Caco-2 (cell line): ENCODE measurements at regions not wholly inside any gene's neighbourhood (a gene's known extent, or its start where the extent isn't known, plus 50 kb on each side); places are given as distances from the start of the nearest gene placed in this dataset.

ENCODE experiments used
- BruUV-seq: library from RNA; stranded (reverse); fragments of 400-500 nt; replicated peaks from 2 replicates; lab custom pipeline; 2021; lab: Mats Ljungman, UMichigan
- CTCF ChIA-PET: fragments of 300-600 bp; sonication (Branson Sonifier 250); formaldehyde crosslinking; loops from one replicate; lab custom pipeline; 2022; ENCODE audit warnings: antibody characterized with exemption; lab: Charles Lee
- POLR2A ChIA-PET: fragments of 300-600 bp; sonication (Branson Sonifier 250); formaldehyde crosslinking; loops from one replicate; lab custom pipeline; 2022; ENCODE audit warnings: antibody characterized with exemption; lab: Charles Lee
- DNase-seq, 2 experiments: peaks; one replicate each; pipeline versions ENCODE4 v3.0.0 to v3.0.0-alpha.2; 2020 to 2022
- H3K27me3 ChIP-seq: replicated peaks from 2 replicates; pipeline ENCODE4 v1.6.0; 2011; ENCODE audit warnings: low read length; ENCODE audit not compliant: control insufficient read depth, insufficient read depth
- H3K36me3 ChIP-seq: 2 replicates; pipeline ENCODE4 v1.5.1; 2011; ENCODE audit warnings: low read length; ENCODE audit not compliant: control insufficient read depth, insufficient read depth
- H3K4me1 ChIP-seq: fragments of 250-450 bp; sonication (Bioruptor Pico); 2 replicates; pipeline ENCODE4 v1.5.1; 2020; ENCODE audit warnings: mild to moderate bottlenecking
- H3K4me3 ChIP-seq: 2 replicates; pipeline ENCODE4 v1.5.1; 2011; ENCODE audit warnings: low read depth, mild to moderate bottlenecking, control low read depth, low read length
- H3K9me3 ChIP-seq: fragments of 250-450 bp; sonication (Bioruptor Pico); 2 replicates; pipeline ENCODE4 v1.5.1; 2020; ENCODE audit warnings: mild to moderate bottlenecking, moderate library complexity
- H3K27ac Mint-ChIP-seq: one replicate; pipeline ENCODE4 v1.8.0; 2022; ENCODE audit warnings: mixed read lengths; ENCODE audit not compliant: unreplicated experiment
- H3K27me3 Mint-ChIP-seq: one replicate; pipeline ENCODE4 v1.8.0; 2022; ENCODE audit warnings: mixed read lengths; ENCODE audit not compliant: insufficient read depth, unreplicated experiment
- H3K36me3 Mint-ChIP-seq: one replicate; pipeline ENCODE4 v1.8.0; 2022; ENCODE audit warnings: mild to moderate bottlenecking, mixed read lengths; ENCODE audit not compliant: insufficient read depth, unreplicated experiment
- H3K4me1 Mint-ChIP-seq: one replicate; pipeline ENCODE4 v1.8.0; 2022; ENCODE audit warnings: low read depth, mixed read lengths; ENCODE audit not compliant: unreplicated experiment
- H3K4me3 Mint-ChIP-seq: one replicate; pipeline ENCODE4 v1.8.0; 2022; ENCODE audit warnings: mild to moderate bottlenecking, moderate library complexity, mixed read lengths; ENCODE audit not compliant: unreplicated experiment
- H3K9me3 Mint-ChIP-seq: one replicate; pipeline ENCODE4 v1.8.0; 2022; ENCODE audit warnings: mixed read lengths; ENCODE audit not compliant: unreplicated experiment
- intact Hi-C: fragments of 100-400 bp; cut with micrococcal nuclease; formaldehyde crosslinking; loops from one replicate; pipeline ENCODE4 v1.10.0; 2022; ENCODE audit not compliant: unreplicated experiment
- TF ChIP-seq, protein P1 (sequence below), 2 experiments: fragments of 200-600 bp in 1 of 2; IDR thresholded peaks; 1 replicate in 1 of 2; 2 replicates in 1 of 2; pipeline versions ENCODE4 v1.5.1 to v1.8.0; 2011 to 2022; ENCODE audit warnings: antibody characterized with exemption in 1 of 2, control low read depth in 1 of 2, inconsistent platforms in 1 of 2, low read depth in 1 of 2, low read length in 1 of 2, mild to moderate bottlenecking in 1 of 2, moderate library complexity in 1 of 2; ENCODE audit not compliant: insufficient read depth in 1 of 2, severe bottlenecking in 1 of 2, unreplicated experiment in 1 of 2

GRCh38 chr6:121515630-121516265 lies 80.3 kb downstream of the GJA1 start:
- Mint-ChIP-seq H3K27ac (no peak overlapping the region), H3K27me3 (no peaks in the 10 kb centered on the region), H3K4me1 (peaks cover 6% of the 10 kb centered on the region), H3K36me3 (no peaks in the 10 kb centered on the region), H3K4me3 (no peak overlapping the region), H3K9me3 (no peaks in the 10 kb centered on the region)
- no peak overlapping the region for H3K4me3 ChIP-seq
- no peak for DNase-seq
- intact Hi-C loops, result loop anchor here (10.0 kb wide), 1 partner anchor 329 kb away; no protein-coding TSS in a partner anchor
- TF ChIP-seq, protein P1, sequence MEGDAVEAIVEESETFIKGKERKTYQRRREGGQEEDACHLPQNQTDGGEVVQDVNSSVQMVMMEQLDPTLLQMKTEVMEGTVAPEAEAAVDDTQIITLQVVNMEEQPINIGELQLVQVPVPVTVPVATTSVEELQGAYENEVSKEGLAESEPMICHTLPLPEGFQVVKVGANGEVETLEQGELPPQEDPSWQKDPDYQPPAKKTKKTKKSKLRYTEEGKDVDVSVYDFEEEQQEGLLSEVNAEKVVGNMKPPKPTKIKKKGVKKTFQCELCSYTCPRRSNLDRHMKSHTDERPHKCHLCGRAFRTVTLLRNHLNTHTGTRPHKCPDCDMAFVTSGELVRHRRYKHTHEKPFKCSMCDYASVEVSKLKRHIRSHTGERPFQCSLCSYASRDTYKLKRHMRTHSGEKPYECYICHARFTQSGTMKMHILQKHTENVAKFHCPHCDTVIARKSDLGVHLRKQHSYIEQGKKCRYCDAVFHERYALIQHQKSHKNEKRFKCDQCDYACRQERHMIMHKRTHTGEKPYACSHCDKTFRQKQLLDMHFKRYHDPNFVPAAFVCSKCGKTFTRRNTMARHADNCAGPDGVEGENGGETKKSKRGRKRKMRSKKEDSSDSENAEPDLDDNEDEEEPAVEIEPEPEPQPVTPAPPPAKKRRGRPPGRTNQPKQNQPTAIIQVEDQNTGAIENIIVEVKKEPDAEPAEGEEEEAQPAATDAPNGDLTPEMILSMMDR (IDR thresholded peaks at IDR 0.05; ENCODE audit: insufficient read depth in 1 of 2, low read depth in 1 of 2, low read length in 1 of 2, severe bottlenecking in 1 of 2, unreplicated experiment in 1 of 2), result no peak
- ChIA-PET POLR2A (no interaction called here), CTCF (no interaction called here)
- 0 out of 2 replicates have a peak, but pooled peaks cover under 1% of the 10 kb centered on the region for H3K4me1 ChIP-seq
- BruUV-seq, result no TSS peak
- H3K9me3 ChIP-seq, result no peaks in the 10 kb centered on the region
- H3K36me3 ChIP-seq, result no peaks in the 10 kb centered on the region
- no peaks in the 10 kb centered on the region for H3K27me3 ChIP-seq

- intact Hi-C loops, result loop anchor here (10.0 kb wide), 1 partner anchor 328 kb away; no protein-coding TSS in a partner anchor
- POLR2A ChIA-PET, result no interaction called here
- H3K4me1 ChIP-seq, result no peaks in the 10 kb centered on the region
- no peak for DNase-seq
- BruUV-seq, result no TSS peak
- no peak overlapping the region for H3K27ac Mint-ChIP-seq
- no peaks in the 10 kb centered on the region for H3K36me3 ChIP-seq
- no peaks in the 10 kb centered on the region for H3K36me3 Mint-ChIP-seq
- H3K27me3 ChIP-seq, result no peaks in the 10 kb centered on the region
- TF ChIP-seq, protein P1 (IDR thresholded peaks at IDR 0.05; ENCODE audit: insufficient read depth in 1 of 2, low read depth in 1 of 2, low read length in 1 of 2, severe bottlenecking in 1 of 2, unreplicated experiment in 1 of 2), result no peak
- H3K4me3 ChIP-seq, result no peak overlapping the region
- no peaks in the 10 kb centered on the region for H3K27me3 Mint-ChIP-seq
- no peaks in the 10 kb centered on the region for H3K9me3 ChIP-seq
- CTCF ChIA-PET, result no interaction called here
- H3K4me1 Mint-ChIP-seq, result peaks cover 8% of the 10 kb centered on the region
- H3K4me3 Mint-ChIP-seq, result no peak overlapping the region
- no peaks in the 10 kb centered on the region for H3K9me3 Mint-ChIP-seq
Observed at GRCh38 chr6:121516331-121516730, 80.9 kb downstream of the GJA1 start.

GRCh38 chr6:121520337-121521163 lies 85.1 kb downstream of the GJA1 start:
- TF ChIP-seq, protein P1 (IDR thresholded peaks at IDR 0.05; ENCODE audit: insufficient read depth in 1 of 2, low read depth in 1 of 2, low read length in 1 of 2, severe bottlenecking in 1 of 2, unreplicated experiment in 1 of 2), result no peak
- no peak for DNase-seq
- intact Hi-C loops, result no loop called here
- Mint-ChIP-seq H3K27ac (peak overlapping the region; percentile 24), H3K4me1 (peaks cover 8% of the 10 kb centered on the region), H3K36me3 (no peaks in the 10 kb centered on the region), H3K27me3 (no peaks in the 10 kb centered on the region), H3K4me3 (no peak overlapping the region), H3K9me3 (no peaks in the 10 kb centered on the region)
- Histone ChIP-seq H3K36me3 (no peaks in the 10 kb centered on the region), H3K4me3 (no peak overlapping the region), H3K27me3 (no peaks in the 10 kb centered on the region), H3K9me3 (no peaks in the 10 kb centered on the region), H3K4me1 (no peaks in the 10 kb centered on the region)
- BruUV-seq, result no TSS peak
- ChIA-PET CTCF (no interaction called here), POLR2A (no interaction called here)
